ENCODE measurements at regions not wholly inside any gene's neighbourhood (a gene's known extent, or its start where the extent isn't known, plus 50 kb on each side); places are given as distances from the start of the nearest gene placed in this dataset.

GRCh38 chr6:841569-841968, 148.6 kb upstream of the EXOC2 start:
- TF ChIP-seq POLR2A (IDR thresholded peaks at IDR 0.05) (no peak), CTCF (IDR thresholded peaks at IDR 0.05) (no peak)
